ENCODE measurements at regions not wholly inside any gene's neighbourhood (a gene's known extent, or its start where the extent isn't known, plus 50 kb on each side); places are given as distances from the start of the nearest gene placed in this dataset.

DNA sequence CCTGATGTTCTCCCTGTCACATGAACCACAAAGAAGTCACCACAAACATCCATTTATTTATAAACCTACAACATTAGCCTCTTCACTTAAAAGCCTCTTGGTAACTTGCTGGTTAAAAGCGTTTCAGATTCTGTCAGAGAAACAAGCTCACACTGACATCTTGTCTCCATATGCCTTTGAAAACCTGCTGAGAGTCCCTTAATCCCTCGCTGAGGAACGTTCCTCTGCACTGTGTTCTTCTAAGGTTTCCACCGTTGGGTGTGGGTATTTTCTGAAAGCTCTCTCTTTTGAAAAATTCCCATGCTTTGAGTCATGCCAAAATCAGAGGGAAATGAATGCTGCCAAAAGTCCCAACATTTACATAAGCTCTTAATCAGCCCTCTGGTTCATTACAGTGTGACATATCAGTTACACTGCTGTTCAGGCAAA, 149.8 kb downstream of the CCDC34 start:
- 88% methylated on average over 1 of the region's 4 CpGs for WGBS (ENCODE audit: insufficient coverage)
- no peaks in the 10 kb centered on the region for H3K27me3 ChIP-seq (replicated peaks in 1 of 4; ENCODE audit: control extremely low read depth in 1 of 4, control insufficient read depth in 3 of 4, insufficient read depth in 4 of 4, low read length in 3 of 4)

DNA sequence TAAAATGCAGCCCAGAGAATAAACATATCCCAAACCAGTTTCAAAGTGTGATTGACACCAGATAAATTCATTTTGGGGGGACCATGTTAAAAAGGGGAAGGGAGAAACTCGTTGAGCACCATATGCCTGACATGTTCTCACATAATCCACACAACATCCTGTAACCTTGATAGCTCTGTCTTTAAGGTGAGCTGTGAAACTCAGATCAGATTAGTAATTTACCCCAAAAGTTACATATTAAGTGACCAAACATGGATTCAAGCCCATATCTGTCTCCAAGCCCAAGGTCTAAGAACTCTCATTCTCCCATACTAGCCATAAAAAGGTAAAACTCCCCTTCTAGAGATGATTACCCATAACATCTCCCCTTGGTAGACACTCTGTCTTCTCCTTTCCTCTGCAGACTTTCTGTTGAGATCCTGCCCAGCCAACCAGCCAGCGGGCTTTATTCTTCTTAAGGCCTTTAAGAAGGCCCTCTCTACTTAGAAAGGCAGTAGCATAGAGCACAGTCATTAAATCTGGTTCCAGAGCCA, 150.7 kb downstream of the CCDC34 start:
- WGBS (ENCODE audit: insufficient coverage), result 100% methylated on average over 1 of the region's 2 CpGs
- H3K4me1 Mint-ChIP-seq, result no peaks in the 10 kb centered on the region

More for the DNA sequence above, 149.8 kb downstream of the CCDC34 start:
- Mint-ChIP-seq H3K27ac (no peak overlapping the region), H3K4me3 (no peak overlapping the region), H3K4me1 (no peaks in the 10 kb centered on the region), H3K27me3 (peaks cover 3% of the 10 kb centered on the region), H3K9me3 (ENCODE audit: insufficient read depth) (no peaks in the 10 kb centered on the region)
- no peaks in the 10 kb centered on the region for H4K20me1 ChIP-seq (ENCODE audit: control insufficient read depth, insufficient read depth, low read length, poor library complexity, severe bottlenecking)
- no peaks in the 10 kb centered on the region for H3K9me3 ChIP-seq (ENCODE audit: control extremely low read depth in 1 of 3, control insufficient read depth in 2 of 3, insufficient read depth in 1 of 3, low read length in 2 of 3)
- no peak overlapping the region for H3K4me3 ChIP-seq (ENCODE audit: control extremely low read depth in 1 of 5, extremely low read depth in 1 of 5, insufficient read depth in 1 of 5, low read depth in 2 of 5, low read length in 4 of 5)
- ChIA-PET CTCF (no interaction called here), POLR2A (no interaction called here)
- H3K79me2 ChIP-seq (ENCODE audit: control insufficient read depth, insufficient read depth, low read length), result no peaks in the 10 kb centered on the region
- no peak overlapping the region for H3K4me2 ChIP-seq (replicated peaks; ENCODE audit: low read depth, low read length, poor library complexity, severe bottlenecking)
- no peak overlapping the region for H2AFZ ChIP-seq (ENCODE audit: insufficient read depth, low read depth, low read length, poor library complexity, severe bottlenecking)
- DNase-seq (no peak), ATAC-seq (ENCODE audit: low read depth) (no peak)
- H3K4me1 ChIP-seq (ENCODE audit: control insufficient read depth in 2 of 2, insufficient read depth in 2 of 2, low read length in 2 of 2), result no peaks in the 10 kb centered on the region
- H3K27ac ChIP-seq (ENCODE audit: low read length in 2 of 2), result no peak overlapping the region
- intact Hi-C loops (cut with micrococcal nuclease), result no loop called here
- H3K9ac ChIP-seq (ENCODE audit: low read length), result no peak overlapping the region
- TF ChIP-seq, protein P1, sequence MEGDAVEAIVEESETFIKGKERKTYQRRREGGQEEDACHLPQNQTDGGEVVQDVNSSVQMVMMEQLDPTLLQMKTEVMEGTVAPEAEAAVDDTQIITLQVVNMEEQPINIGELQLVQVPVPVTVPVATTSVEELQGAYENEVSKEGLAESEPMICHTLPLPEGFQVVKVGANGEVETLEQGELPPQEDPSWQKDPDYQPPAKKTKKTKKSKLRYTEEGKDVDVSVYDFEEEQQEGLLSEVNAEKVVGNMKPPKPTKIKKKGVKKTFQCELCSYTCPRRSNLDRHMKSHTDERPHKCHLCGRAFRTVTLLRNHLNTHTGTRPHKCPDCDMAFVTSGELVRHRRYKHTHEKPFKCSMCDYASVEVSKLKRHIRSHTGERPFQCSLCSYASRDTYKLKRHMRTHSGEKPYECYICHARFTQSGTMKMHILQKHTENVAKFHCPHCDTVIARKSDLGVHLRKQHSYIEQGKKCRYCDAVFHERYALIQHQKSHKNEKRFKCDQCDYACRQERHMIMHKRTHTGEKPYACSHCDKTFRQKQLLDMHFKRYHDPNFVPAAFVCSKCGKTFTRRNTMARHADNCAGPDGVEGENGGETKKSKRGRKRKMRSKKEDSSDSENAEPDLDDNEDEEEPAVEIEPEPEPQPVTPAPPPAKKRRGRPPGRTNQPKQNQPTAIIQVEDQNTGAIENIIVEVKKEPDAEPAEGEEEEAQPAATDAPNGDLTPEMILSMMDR (IDR thresholded peaks at IDR 0.05), result no peak
- no peak for TF ChIP-seq EZH2 (IDR thresholded peaks at IDR 0.05; ENCODE audit: borderline replicate concordance, insufficient read depth, low read depth, low read length, poor library complexity, severe bottlenecking)
- no peaks in the 10 kb centered on the region for H3K36me3 ChIP-seq (replicated peaks in 1 of 2; ENCODE audit: control extremely low read depth in 1 of 2, control insufficient read depth in 1 of 2, extremely low read depth in 1 of 2, insufficient read depth in 2 of 2, low read length in 1 of 2)

More for the DNA sequence above, 150.7 kb downstream of the CCDC34 start:
- Histone ChIP-seq H3K4me3 (ENCODE audit: control extremely low read depth in 1 of 5, extremely low read depth in 1 of 5, insufficient read depth in 1 of 5, low read depth in 2 of 5, low read length in 4 of 5) (no peak overlapping the region), H3K4me2 (replicated peaks; ENCODE audit: low read depth, low read length, poor library complexity, severe bottlenecking) (no peak overlapping the region), H3K79me2 (ENCODE audit: control insufficient read depth, insufficient read depth, low read length) (no peaks in the 10 kb centered on the region), H3K9me3 (ENCODE audit: control extremely low read depth in 1 of 3, control insufficient read depth in 2 of 3, insufficient read depth in 1 of 3, low read length in 2 of 3) (no peaks in the 10 kb centered on the region), H2AFZ (ENCODE audit: insufficient read depth, low read depth, low read length, poor library complexity, severe bottlenecking) (no peak overlapping the region), H3K9ac (ENCODE audit: low read length) (no peak overlapping the region), H3K27me3 (replicated peaks in 1 of 4; ENCODE audit: control extremely low read depth in 1 of 4, control insufficient read depth in 3 of 4, insufficient read depth in 4 of 4, low read length in 3 of 4) (no peaks in the 10 kb centered on the region), H3K27ac (ENCODE audit: low read length in 2 of 2) (no peak overlapping the region), H4K20me1 (ENCODE audit: control insufficient read depth, insufficient read depth, low read length, poor library complexity, severe bottlenecking) (no peaks in the 10 kb centered on the region), H3K36me3 (replicated peaks in 1 of 2; ENCODE audit: control extremely low read depth in 1 of 2, control insufficient read depth in 1 of 2, extremely low read depth in 1 of 2, insufficient read depth in 2 of 2, low read length in 1 of 2) (no peaks in the 10 kb centered on the region), H3K4me1 (ENCODE audit: control insufficient read depth in 2 of 2, insufficient read depth in 2 of 2, low read length in 2 of 2) (no peaks in the 10 kb centered on the region)
- Mint-ChIP-seq H3K27ac (no peak overlapping the region), H3K9me3 (ENCODE audit: insufficient read depth) (no peaks in the 10 kb centered on the region), H3K27me3 (peaks cover 3% of the 10 kb centered on the region), H3K4me3 (no peak overlapping the region)
- ATAC-seq (ENCODE audit: low read depth) (no peak), DNase-seq (no peak)
- ChIA-PET CTCF (interaction anchor here (0.8 kb wide), 1 partner anchor 84 kb away, joined by 3 read pairs; no protein-coding TSS in a partner anchor), POLR2A (no interaction called here)
- intact Hi-C loops (cut with micrococcal nuclease), result no loop called here
- no peak for TF ChIP-seq EZH2 (IDR thresholded peaks at IDR 0.05; ENCODE audit: borderline replicate concordance, insufficient read depth, low read depth, low read length, poor library complexity, severe bottlenecking)
- TF ChIP-seq, protein P1 (IDR thresholded peaks at IDR 0.05), result no peak

Measured in B cell (primary cell).